ENCODE measurements at regions not wholly inside any gene's neighbourhood (a gene's known extent, or its start where the extent isn't known, plus 50 kb on each side); places are given as distances from the start of the nearest gene placed in this dataset.
A peak's percentile ranks its signal among the peaks of the same experiment; 100 is the strongest.

- no peak overlapping the region for H3K4me3 ChIP-seq (ENCODE audit: low read length)
- TF ChIP-seq CTCF (conservative IDR thresholded peaks at IDR 0.05; ENCODE audit: low read depth, low read length) = no peak
- DNase-seq (ENCODE audit: low read depth) = no peak
Measured at GRCh38 chr9:105890046-105890822, 195.9 kb downstream of the TMEM38B start.

- no peak overlapping the region for H3K4me3 ChIP-seq (ENCODE audit: low read length)
- no peak for TF ChIP-seq CTCF (conservative IDR thresholded peaks at IDR 0.05; ENCODE audit: low read depth, low read length)
- DNase-seq (ENCODE audit: low read depth) = no peak
Measured at GRCh38 chr9:105900123-105900522, 205.8 kb downstream of the TMEM38B start.

GRCh38 chr9:105901514-105902109 is 207.3 kb downstream of the TMEM38B start:
- DNase-seq (ENCODE audit: low read depth) = no peak
- TF ChIP-seq CTCF (conservative IDR thresholded peaks at IDR 0.05; ENCODE audit: low read depth, low read length) = peak; percentile 95
- no peak overlapping the region for H3K4me3 ChIP-seq (ENCODE audit: low read length)

GRCh38 chr9:105908069-105908468 is 213.7 kb downstream of the TMEM38B start:
- DNase-seq (ENCODE audit: low read depth) = no peak
- no peak overlapping the region for H3K4me3 ChIP-seq (ENCODE audit: low read length)
- no peak for TF ChIP-seq CTCF (conservative IDR thresholded peaks at IDR 0.05; ENCODE audit: low read depth, low read length)

- DNase-seq (ENCODE audit: low read depth) = peak; percentile 29
- TF ChIP-seq CTCF (conservative IDR thresholded peaks at IDR 0.05; ENCODE audit: low read depth, low read length) = no peak
- H3K4me3 ChIP-seq (ENCODE audit: low read length) = no peak overlapping the region
Measured at GRCh38 chr9:105911104-105911911, 217.0 kb downstream of the TMEM38B start.

- DNase-seq (ENCODE audit: low read depth) = no peak
- TF ChIP-seq CTCF (conservative IDR thresholded peaks at IDR 0.05; ENCODE audit: low read depth, low read length) = no peak
- H3K4me3 ChIP-seq (ENCODE audit: low read length) = no peak overlapping the region
Measured at GRCh38 chr9:105912157-105912862, 218.0 kb downstream of the TMEM38B start.
